ENCODE measurements at regions not wholly inside any gene's neighbourhood (a gene's known extent, or its start where the extent isn't known, plus 50 kb on each side); places are given as distances from the start of the nearest gene placed in this dataset.

- TF ChIP-seq, protein P1, sequence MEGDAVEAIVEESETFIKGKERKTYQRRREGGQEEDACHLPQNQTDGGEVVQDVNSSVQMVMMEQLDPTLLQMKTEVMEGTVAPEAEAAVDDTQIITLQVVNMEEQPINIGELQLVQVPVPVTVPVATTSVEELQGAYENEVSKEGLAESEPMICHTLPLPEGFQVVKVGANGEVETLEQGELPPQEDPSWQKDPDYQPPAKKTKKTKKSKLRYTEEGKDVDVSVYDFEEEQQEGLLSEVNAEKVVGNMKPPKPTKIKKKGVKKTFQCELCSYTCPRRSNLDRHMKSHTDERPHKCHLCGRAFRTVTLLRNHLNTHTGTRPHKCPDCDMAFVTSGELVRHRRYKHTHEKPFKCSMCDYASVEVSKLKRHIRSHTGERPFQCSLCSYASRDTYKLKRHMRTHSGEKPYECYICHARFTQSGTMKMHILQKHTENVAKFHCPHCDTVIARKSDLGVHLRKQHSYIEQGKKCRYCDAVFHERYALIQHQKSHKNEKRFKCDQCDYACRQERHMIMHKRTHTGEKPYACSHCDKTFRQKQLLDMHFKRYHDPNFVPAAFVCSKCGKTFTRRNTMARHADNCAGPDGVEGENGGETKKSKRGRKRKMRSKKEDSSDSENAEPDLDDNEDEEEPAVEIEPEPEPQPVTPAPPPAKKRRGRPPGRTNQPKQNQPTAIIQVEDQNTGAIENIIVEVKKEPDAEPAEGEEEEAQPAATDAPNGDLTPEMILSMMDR (IDR thresholded peaks at IDR 0.05; ENCODE audit: low read depth, low read length): no peak
Observed at GRCh38 chr4:107467461-107467860, 252.6 kb downstream of the PAPSS1 start.

DNA sequence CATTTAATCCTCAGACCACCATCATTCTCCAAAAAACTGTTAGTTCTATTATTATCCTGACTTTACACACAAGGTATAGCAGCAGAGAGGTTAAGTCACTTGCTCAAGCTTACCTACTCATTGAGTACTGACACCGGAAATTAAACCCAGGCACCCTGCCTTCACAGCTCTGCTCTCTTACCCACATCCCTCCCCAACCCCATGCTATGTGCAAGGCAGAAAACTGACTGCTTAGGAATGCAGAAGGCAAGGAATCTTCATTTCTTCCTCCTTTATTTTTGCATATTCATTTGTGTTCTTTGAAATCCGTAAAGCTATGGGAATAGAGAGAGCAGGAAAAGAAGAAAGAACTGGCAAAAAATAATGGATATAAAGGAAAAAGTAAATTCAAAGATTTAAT lies 261.8 kb downstream of the PAPSS1 start:
- Histone ChIP-seq H3K27me3 (no peaks in the 10 kb centered on the region), H3K36me3 (no peaks in the 10 kb centered on the region), H3K4me1 (peaks cover 20% of the 10 kb centered on the region), H3K4me3 (ENCODE audit: low read depth, low read length) (no peak overlapping the region), H3K9me3 (no peaks in the 10 kb centered on the region)
- TF ChIP-seq, protein P1 (IDR thresholded peaks at IDR 0.05; ENCODE audit: low read depth, low read length): no peak
- no peak for DNase-seq

More at GRCh38 chr4:107467461-107467860, 252.6 kb downstream of the PAPSS1 start:
- H3K27me3 ChIP-seq: no peaks in the 10 kb centered on the region
- no peaks in the 10 kb centered on the region for H3K9me3 ChIP-seq
- peaks cover 23% of the 10 kb centered on the region for H3K4me1 ChIP-seq
- no peak overlapping the region for H3K4me3 ChIP-seq (ENCODE audit: low read depth, low read length)
- DNase-seq: peak; percentile 16
- no peaks in the 10 kb centered on the region for H3K36me3 ChIP-seq

DNA sequence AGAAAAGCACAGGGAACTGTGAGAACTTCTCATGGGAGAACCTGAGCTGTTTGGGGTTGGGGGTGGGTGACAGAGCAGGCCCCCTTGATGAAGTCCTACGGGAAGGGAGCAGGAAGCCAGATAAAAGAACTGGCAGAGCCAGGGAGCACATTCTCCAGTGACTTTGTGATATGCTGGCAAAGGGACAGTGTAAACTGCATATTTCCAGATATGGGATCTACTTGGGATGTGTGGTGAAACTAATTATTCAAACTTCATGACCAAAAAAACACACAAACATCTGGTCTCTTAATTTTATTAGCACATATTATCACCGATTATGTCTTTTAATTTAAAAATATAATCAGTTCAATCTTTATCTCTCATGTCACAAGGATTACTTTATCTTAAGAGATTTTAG lies 266.0 kb downstream of the PAPSS1 start:
- TF ChIP-seq, protein P1 (IDR thresholded peaks at IDR 0.05; ENCODE audit: low read depth, low read length): no peak
- peak; percentile 24 for DNase-seq
- H3K36me3 ChIP-seq: no peaks in the 10 kb centered on the region

DNA sequence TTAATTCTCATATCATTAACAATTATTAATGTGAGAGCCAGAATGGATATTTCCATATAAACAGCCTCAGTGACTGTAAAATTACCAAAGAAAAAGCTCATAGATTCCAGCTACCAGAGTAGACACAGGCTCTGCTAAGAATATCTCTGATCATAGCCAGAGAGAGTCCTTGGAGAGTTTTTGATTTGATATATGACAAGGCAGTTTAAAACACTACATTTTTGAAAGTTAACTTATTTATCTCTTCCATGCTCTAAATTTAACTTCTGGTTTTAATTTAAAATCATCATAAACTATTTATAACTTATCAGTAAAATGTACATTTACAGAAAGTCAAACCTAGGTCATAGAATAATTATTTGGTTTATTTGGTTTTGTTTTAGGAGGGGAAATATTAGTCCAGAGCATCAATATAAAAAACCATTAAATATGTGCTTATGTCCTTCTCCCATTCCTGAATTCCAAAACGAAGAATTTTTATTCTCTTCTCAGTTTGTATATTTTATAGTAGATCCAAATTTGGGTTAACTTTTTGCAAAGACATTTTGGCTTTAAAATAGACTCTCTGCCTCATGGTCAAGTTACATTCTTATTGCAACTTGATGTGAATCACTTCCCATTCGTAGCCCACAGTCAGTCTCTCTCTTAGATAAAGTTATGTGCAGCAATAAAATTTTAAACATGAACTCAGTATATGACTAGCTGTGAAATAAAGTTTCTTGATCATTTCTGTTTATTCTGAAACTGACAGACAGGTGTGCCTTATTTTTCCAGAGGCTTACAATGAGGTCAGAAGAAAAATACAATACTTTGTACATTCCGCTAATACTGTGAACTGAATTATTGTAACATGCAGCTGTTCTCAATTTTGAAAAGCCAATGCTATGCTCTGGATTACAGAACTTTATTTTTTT lies 267.1 kb downstream of the PAPSS1 start:
- Histone ChIP-seq H3K4me3 (ENCODE audit: low read depth, low read length) (no peak overlapping the region), H3K27me3 (no peaks in the 10 kb centered on the region), H3K9me3 (no peaks in the 10 kb centered on the region), H3K4me1 (peaks cover 29% of the 10 kb centered on the region), H3K36me3 (no peaks in the 10 kb centered on the region)
- TF ChIP-seq, protein P1 (IDR thresholded peaks at IDR 0.05; ENCODE audit: low read depth, low read length): no peak
- no peak for DNase-seq

More for the DNA sequence above, 266.0 kb downstream of the PAPSS1 start:
- Histone ChIP-seq H3K27me3 (no peaks in the 10 kb centered on the region), H3K4me3 (ENCODE audit: low read depth, low read length) (no peak overlapping the region), H3K4me1 (peaks cover 29% of the 10 kb centered on the region), H3K9me3 (no peaks in the 10 kb centered on the region)

DNA sequence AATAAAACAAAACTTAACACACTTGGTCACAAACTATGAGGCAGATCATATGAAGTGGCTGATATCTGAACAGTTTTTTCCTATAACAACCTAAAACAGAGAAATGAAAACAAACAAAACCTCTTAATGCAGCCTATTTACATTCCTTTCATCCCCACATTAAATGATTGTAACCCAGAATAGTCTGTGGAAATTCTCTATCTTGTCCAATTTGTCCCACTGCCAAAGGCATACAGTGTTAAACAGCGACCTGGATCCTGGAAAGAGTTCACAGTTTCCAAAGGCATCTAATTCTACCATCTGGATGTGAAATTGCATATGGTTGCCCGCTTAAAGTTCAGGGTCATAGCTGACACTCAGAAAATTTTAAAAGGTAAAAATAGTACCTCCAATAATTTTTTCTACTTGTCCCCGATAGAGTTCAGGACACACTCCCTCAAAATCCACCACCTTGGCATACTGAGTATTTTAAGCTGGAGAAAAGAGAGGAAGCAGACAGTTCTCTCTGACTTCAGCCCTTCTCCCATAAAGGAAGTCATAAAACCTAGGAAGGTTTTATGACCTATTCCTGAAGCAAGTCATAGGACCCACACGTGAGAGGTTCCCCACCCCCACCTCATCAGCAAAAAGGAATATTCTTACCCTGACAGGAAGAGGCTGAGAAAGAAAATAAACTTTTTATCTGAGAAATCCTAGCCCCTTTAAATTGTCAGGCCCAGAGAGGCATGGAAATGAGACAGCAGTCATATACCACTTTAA lies 270.2 kb downstream of the PAPSS1 start:
- Histone ChIP-seq H3K9me3 (no peaks in the 10 kb centered on the region), H3K27me3 (no peaks in the 10 kb centered on the region), H3K4me1 (peaks cover 13% of the 10 kb centered on the region), H3K36me3 (no peaks in the 10 kb centered on the region), H3K4me3 (ENCODE audit: low read depth, low read length) (no peak overlapping the region)
- DNase-seq: no peak
- TF ChIP-seq, protein P1 (IDR thresholded peaks at IDR 0.05; ENCODE audit: low read depth, low read length): no peak

Measured in BE2C (cell line).